ENCODE measurements at regions not wholly inside any gene's neighbourhood (a gene's known extent, or its start where the extent isn't known, plus 50 kb on each side); places are given as distances from the start of the nearest gene placed in this dataset.

GRCh38 chr4:133808151-133808550 is 393.4 kb downstream of the PABPC4L start:
- H3K4me1 ChIP-seq (ENCODE audit: control insufficient read depth, insufficient read depth, low read length), result no peaks in the 10 kb centered on the region
- in situ Hi-C loops (cut with HindIII; ENCODE audit: low pct_unique_long_range_greater_than_20kb, low sequenced_read_pairs) (no loop called here), intact Hi-C loops (cut with micrococcal nuclease; ENCODE audit: unreplicated experiment) (no loop called here)
- no peak overlapping the region for H3K4me3 ChIP-seq (ENCODE audit: low read depth in 2 of 2, low read length in 2 of 2)
- ATAC-seq, result no peak
- H3K36me3 ChIP-seq (ENCODE audit: control insufficient read depth, insufficient read depth, low read length), result no peaks in the 10 kb centered on the region; the same call in 1 of the 2 replicates
- POLR2A ChIA-PET, result no interaction called here
- DNase-seq (ENCODE audit: low read depth, low spot score), result no peak
- H3K27me3 ChIP-seq (ENCODE audit: control insufficient read depth, insufficient read depth, low read length), result no peaks in the 10 kb centered on the region
- BruUV-seq (replicated peaks), result no TSS peak
- CTCF ChIA-PET, result no interaction called here
- TF ChIP-seq CTCF (IDR thresholded peaks at IDR 0.05), result no peak
- no peak for TF ChIP-seq POLR2AphosphoS5 (IDR thresholded peaks at IDR 0.05; ENCODE audit: low read depth, low read length)
- no peak for TF ChIP-seq TCF7L2 (IDR thresholded peaks at IDR 0.05; ENCODE audit: low read depth, low read length)
- TF ChIP-seq SIN3A (IDR thresholded peaks at IDR 0.05; ENCODE audit: borderline replicate concordance, insufficient read depth, low read depth, low read length), result no peak
- no peak for TF ChIP-seq REST (IDR thresholded peaks at IDR 0.05; ENCODE audit: insufficient read depth in 1 of 2, low read depth in 2 of 2, low read length in 1 of 2)
- H3K27ac ChIP-seq (ENCODE audit: low read length), result no peak overlapping the region
- H3K9me3 ChIP-seq (ENCODE audit: control insufficient read depth, insufficient read depth, low read depth, low read length), result no peaks in the 10 kb centered on the region

GRCh38 chr4:133803341-133803740 is 398.2 kb downstream of the PABPC4L start:
- no peaks in the 10 kb centered on the region for H3K9me3 ChIP-seq (ENCODE audit: control insufficient read depth, insufficient read depth, low read depth, low read length)
- CTCF ChIA-PET, result no interaction called here
- H3K4me3 ChIP-seq (ENCODE audit: low read depth in 2 of 2, low read length in 2 of 2), result no peak overlapping the region
- no peak for TF ChIP-seq REST (IDR thresholded peaks at IDR 0.05; ENCODE audit: insufficient read depth in 1 of 2, low read depth in 2 of 2, low read length in 1 of 2)
- no peak for TF ChIP-seq SIN3A (IDR thresholded peaks at IDR 0.05; ENCODE audit: borderline replicate concordance, insufficient read depth, low read depth, low read length)
- no peak for TF ChIP-seq POLR2AphosphoS5 (IDR thresholded peaks at IDR 0.05; ENCODE audit: low read depth, low read length)
- TF ChIP-seq CTCF (IDR thresholded peaks at IDR 0.05), result no peak
- TF ChIP-seq TCF7L2 (IDR thresholded peaks at IDR 0.05; ENCODE audit: low read depth, low read length), result no peak
- POLR2A ChIA-PET, result no interaction called here
- no peaks in the 10 kb centered on the region; the same call in 1 of the 2 replicates for H3K36me3 ChIP-seq (ENCODE audit: control insufficient read depth, insufficient read depth, low read length)
- DNase-seq (ENCODE audit: low read depth, low spot score) (no peak), ATAC-seq (no peak)
- no peak overlapping the region for H3K27ac ChIP-seq (ENCODE audit: low read length)
- no peaks in the 10 kb centered on the region for H3K27me3 ChIP-seq (ENCODE audit: control insufficient read depth, insufficient read depth, low read length)
- in situ Hi-C loops (cut with HindIII; ENCODE audit: low pct_unique_long_range_greater_than_20kb, low sequenced_read_pairs), result no loop called here
- no peaks in the 10 kb centered on the region for H3K4me1 ChIP-seq (ENCODE audit: control insufficient read depth, insufficient read depth, low read length)
- intact Hi-C loops (cut with micrococcal nuclease; ENCODE audit: unreplicated experiment), result no loop called here
- BruUV-seq (replicated peaks), result no TSS peak

All from Panc1 (cell line).